ENCODE measurements at regions not wholly inside any gene's neighbourhood (a gene's known extent, or its start where the extent isn't known, plus 50 kb on each side); places are given as distances from the start of the nearest gene placed in this dataset.

GRCh38 chr3:72646263-72646662 lies 202.0 kb downstream of the SHQ1 start:
- no peak for TF ChIP-seq POLR2A (IDR thresholded peaks at IDR 0.05)
- TF ChIP-seq, protein P1, sequence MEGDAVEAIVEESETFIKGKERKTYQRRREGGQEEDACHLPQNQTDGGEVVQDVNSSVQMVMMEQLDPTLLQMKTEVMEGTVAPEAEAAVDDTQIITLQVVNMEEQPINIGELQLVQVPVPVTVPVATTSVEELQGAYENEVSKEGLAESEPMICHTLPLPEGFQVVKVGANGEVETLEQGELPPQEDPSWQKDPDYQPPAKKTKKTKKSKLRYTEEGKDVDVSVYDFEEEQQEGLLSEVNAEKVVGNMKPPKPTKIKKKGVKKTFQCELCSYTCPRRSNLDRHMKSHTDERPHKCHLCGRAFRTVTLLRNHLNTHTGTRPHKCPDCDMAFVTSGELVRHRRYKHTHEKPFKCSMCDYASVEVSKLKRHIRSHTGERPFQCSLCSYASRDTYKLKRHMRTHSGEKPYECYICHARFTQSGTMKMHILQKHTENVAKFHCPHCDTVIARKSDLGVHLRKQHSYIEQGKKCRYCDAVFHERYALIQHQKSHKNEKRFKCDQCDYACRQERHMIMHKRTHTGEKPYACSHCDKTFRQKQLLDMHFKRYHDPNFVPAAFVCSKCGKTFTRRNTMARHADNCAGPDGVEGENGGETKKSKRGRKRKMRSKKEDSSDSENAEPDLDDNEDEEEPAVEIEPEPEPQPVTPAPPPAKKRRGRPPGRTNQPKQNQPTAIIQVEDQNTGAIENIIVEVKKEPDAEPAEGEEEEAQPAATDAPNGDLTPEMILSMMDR (IDR thresholded peaks at IDR 0.05) = no peak

Measured in testis (tissue), 2 donors.